Transverse colon (tissue), 4 donors: ENCODE measurements at regions not wholly inside any gene's neighbourhood (a gene's known extent, or its start where the extent isn't known, plus 50 kb on each side); places are given as distances from the start of the nearest gene placed in this dataset.

ENCODE experiments used
- EP300 ChIP-seq: sonication (generic); formaldehyde crosslinking; IDR thresholded peaks from one replicate; pipeline ENCODE4 v1.6.1; 2017; ENCODE audit warnings: antibody characterized with exemption, low read depth
- POLR2A ChIP-seq: fragments of 450-650 bp; IDR thresholded peaks from one replicate; pipeline ENCODE4 v1.6.1; 2016; ENCODE audit warnings: antibody characterized with exemption, mild to moderate bottlenecking, moderate library complexity
- POLR2AphosphoS5 ChIP-seq, 3 donors: sonication (generic); formaldehyde crosslinking; IDR thresholded peaks; one replicate each; pipeline ENCODE4 v1.6.1; 2016; ENCODE audit warnings: antibody characterized with exemption in 3 of 3
- TF ChIP-seq, protein P1 (sequence below), 5 experiments: fragments of 200-600 bp in 3 of 5; fragments of 450-650 bp in 2 of 5; sonication (generic) in 3 of 5; IDR thresholded peaks; 1 replicate in 2 of 5; 2 replicates in 3 of 5; pipeline ENCODE4 v1.5.1; 2016 to 2017; ENCODE audit warnings: antibody characterized with exemption in 5 of 5, inconsistent platforms in 3 of 5, mild to moderate bottlenecking in 2 of 5, moderate library complexity in 1 of 5

GRCh38 chr22:49663823-49664222 is 163.8 kb downstream of the BRD1 start:
- TF ChIP-seq, protein P1, sequence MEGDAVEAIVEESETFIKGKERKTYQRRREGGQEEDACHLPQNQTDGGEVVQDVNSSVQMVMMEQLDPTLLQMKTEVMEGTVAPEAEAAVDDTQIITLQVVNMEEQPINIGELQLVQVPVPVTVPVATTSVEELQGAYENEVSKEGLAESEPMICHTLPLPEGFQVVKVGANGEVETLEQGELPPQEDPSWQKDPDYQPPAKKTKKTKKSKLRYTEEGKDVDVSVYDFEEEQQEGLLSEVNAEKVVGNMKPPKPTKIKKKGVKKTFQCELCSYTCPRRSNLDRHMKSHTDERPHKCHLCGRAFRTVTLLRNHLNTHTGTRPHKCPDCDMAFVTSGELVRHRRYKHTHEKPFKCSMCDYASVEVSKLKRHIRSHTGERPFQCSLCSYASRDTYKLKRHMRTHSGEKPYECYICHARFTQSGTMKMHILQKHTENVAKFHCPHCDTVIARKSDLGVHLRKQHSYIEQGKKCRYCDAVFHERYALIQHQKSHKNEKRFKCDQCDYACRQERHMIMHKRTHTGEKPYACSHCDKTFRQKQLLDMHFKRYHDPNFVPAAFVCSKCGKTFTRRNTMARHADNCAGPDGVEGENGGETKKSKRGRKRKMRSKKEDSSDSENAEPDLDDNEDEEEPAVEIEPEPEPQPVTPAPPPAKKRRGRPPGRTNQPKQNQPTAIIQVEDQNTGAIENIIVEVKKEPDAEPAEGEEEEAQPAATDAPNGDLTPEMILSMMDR (IDR thresholded peaks at IDR 0.05) = no peak
- TF ChIP-seq POLR2A (no peak), POLR2AphosphoS5 (IDR thresholded peaks at IDR 0.05) (no peak), EP300 (no peak)
